HG02623 (cell line): ENCODE measurements at regions not wholly inside any gene's neighbourhood (a gene's known extent, or its start where the extent isn't known, plus 50 kb on each side); places are given as distances from the start of the nearest gene placed in this dataset.

Experiments used
- ATAC-seq: cut with Tn5 transposase; IDR thresholded peaks from one replicate; pipeline ENCODE4 v1.9.1; 2021; ENCODE audit warnings: moderate library complexity; ENCODE audit not compliant: unreplicated experiment

- ATAC-seq = no peak
Measured at GRCh38 chr5:92471861-92472260, 1088.7 kb upstream of the ARRDC3 start.

- no peak for ATAC-seq
Measured at GRCh38 chr5:92470770-92471169, 1087.7 kb upstream of the ARRDC3 start.

- ATAC-seq = no peak
Measured at GRCh38 chr5:92468295-92468694, 1085.2 kb upstream of the ARRDC3 start.

- ATAC-seq = no peak
Measured at GRCh38 chr5:92467695-92468094, 1084.6 kb upstream of the ARRDC3 start.

DNA sequence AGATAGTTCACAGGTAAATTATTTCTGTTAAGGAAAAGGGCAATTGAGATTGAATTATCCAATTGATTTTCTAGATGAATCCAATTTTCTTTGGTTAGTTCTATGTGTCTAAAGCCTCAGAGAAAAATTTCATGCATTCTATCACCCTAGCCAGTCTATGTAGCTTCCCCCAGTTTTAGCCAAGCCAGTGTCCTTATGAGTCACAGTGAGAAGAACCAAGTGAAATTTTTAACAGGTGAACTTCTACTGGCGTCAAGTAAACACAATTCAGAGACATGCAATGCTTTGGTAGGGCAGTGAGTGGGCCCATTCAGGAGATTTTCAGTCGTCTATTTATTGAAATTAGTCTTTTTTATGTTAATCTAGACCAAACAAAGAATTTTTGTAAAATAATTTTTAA is 1077.4 kb upstream of the ARRDC3 start:
- no peak for ATAC-seq

DNA sequence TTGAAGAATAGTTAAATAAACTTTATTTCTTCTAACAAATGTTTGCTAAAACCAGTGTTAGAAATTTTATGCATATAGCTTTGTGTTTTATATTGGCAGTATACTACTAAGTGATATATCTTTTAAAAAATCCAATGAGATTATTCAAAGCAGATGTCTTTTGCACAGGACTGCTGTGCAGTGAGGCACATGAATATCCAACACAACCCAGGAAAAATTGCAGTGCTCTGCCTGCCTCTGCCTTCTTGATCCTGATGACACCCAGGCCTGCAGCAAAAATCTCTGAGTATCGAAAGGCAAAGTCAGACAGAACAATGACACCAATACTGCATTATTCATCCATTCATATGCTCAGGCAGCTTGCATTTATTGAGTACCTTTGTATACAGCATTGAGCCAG is 1076.5 kb upstream of the ARRDC3 start:
- no peak for ATAC-seq

DNA sequence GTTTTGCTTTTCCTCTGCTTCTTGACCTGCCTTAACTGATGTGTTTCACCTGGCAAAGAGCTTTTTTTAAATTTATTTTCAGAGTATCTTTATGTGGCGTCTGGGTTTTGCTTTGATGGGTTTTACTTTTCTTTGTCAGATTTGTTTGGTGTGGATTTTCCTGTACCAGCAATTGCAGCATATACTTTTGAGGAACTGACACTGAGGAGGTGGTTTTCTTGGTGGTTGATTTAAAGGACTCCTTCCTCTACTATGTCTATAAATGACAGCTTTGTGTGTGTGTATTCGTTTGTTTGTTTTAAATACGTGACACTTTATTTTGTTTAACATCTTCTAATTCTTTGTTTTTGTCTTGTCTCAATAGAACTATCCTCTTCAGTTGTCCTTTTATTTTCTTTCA is 1071.9 kb upstream of the ARRDC3 start:
- peak; percentile 99 for ATAC-seq

DNA sequence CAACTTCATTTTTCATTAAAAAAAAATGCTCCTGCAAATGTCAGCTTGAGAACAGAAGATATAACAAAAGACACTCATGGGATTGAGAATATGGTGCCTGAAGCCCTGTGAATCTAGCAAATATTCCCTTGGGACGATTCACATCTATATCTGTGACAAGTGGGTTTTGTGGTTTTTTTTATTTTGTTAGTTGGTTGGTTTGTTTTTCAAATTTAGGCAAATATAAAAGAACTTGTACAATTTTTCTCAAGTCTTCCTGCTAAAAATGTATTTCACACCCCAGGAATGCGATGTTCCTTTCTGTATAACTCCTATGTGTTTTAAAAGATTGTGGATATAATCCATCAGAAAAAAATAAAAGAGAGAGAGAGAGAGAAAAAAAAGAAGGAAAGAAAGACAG is 1061.8 kb upstream of the ARRDC3 start:
- ATAC-seq = no peak

DNA sequence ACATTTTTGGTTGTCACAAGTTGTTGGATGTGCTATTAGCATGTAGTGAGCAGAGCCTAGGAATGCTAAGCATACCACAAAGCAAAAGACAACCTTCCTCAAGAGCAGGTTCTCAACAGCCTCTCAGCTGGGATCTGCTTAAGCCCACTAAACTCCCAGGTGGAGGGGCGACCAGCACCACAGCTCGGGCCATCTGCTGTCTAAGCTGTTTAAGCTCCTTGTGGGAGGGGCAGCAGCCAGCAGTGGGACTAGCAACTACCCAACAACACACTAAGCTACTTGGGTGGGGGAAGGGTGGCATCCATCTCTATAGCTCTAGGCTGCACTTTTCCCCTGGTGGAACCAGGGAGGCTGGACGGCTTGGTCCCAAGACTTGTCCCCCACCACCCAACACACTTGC is 1052.7 kb upstream of the ARRDC3 start:
- ATAC-seq = no peak

DNA sequence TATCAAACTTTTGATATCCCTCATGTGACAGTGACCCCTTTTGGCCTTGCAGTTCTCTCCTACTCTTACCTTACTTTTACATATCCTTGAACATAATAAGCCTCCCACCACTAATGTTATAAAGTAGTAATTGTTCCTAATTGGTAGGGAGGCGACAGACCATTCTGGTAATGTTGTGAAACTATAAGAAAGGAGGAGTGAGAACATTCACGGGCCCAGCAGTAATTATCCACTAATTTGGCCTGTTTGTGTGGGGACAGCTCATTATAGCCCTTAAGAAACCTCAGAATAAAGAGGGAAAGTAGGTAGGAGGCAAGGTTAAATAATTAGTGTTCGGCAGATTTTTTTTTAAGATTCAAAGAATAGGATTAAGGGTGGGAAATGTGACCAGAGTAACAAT is 1046.5 kb upstream of the ARRDC3 start:
- no peak for ATAC-seq

GRCh38 chr5:92428415-92428814 is 1045.3 kb upstream of the ARRDC3 start:
- no peak for ATAC-seq

DNA sequence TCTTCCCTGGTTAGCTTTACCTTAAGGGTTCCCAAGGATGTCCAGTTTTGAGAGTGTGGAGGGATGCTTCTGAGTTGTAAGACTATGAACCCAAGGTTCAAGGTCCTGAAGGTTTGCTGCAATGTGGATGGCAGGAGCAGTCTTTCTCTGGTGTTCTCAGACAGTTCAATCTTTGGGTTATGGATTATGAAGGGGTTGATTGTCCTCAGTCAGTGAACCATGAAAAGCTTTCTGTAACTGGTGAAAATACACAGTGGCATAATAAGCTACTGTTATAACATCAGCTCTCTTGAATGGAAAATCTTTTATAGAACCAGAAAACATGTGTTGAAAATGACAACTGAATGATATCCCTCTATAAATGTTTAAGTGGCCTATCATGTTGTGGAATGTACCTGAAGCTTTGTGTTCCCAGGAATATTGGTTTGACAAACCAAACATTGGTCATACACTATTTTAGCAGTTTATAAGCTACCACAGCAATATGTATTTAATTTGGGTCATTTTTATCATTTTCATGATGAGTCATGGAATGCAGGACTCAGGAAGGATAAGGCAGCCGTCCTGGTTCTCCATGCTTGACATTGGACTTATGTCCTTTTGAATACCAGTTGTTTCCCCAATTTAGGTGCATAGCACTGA is 1041.8 kb upstream of the ARRDC3 start:
- no peak for ATAC-seq

- no peak for ATAC-seq
Measured at GRCh38 chr5:92421942-92422341, 1038.8 kb upstream of the ARRDC3 start.

GRCh38 chr5:92421196-92421595 is 1038.1 kb upstream of the ARRDC3 start:
- ATAC-seq = no peak

DNA sequence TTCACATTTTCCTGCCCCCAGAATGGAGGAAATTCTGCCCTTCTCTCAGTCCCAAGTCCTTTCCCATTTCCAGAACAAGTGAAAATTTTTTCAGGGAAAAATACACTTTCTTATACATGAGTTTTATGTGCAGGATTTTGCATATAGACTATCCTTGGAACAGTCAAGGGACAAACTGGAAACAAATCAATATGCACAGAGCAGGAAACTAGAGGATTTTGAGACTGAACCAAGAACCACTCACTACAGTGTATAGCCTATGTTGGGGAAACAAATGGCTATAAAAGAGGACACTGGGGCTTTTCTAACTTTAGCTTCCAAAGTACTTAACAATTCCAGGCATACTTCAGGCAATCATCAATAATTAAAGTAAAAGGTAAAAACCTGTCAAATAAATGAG is 1036.1 kb upstream of the ARRDC3 start:
- no peak for ATAC-seq

GRCh38 chr5:92418341-92418740 is 1035.2 kb upstream of the ARRDC3 start:
- no peak for ATAC-seq

DNA sequence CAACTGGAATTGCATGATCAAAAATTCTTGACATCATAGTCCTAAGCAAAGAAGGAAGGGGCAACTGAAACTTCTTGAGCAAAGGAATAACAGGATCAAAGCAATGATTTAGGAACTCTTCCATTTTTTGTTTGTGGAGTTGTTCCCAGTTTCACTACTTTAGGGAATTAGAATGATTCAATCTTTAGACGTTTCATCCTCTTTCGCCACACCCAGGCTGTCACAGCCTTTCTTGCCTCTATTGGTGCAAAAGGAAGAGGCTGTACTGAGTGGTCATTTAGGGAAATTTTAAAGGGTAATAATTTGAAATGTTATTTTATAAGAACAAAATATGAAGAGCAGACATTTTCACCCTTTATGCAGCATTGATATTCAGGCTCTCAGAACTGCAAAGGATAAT is 1026.0 kb upstream of the ARRDC3 start:
- no peak for ATAC-seq

- ATAC-seq = no peak
Measured at GRCh38 chr5:92402956-92403702, 1020.0 kb upstream of the ARRDC3 start.

GRCh38 chr5:92402045-92402444 is 1018.9 kb upstream of the ARRDC3 start:
- ATAC-seq = no peak

DNA sequence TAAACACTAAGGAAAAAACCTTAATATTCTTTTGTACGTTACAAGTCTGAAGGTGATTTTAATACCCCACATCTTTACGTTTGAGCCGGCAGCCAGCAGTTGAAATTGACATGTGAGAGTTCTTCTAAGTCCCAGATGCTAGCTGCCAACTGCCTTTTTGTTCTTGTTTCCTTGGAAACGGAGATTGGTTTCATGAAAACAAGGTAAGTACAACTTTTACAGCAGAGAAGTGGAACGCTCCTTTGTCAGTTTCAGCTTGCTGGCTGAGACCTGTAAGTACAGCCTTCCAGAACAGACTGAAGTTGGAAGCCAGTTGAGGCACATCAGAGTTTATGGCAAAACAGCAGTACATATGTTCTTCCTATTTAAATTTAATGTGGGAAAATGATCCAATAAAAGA is 1018.4 kb upstream of the ARRDC3 start:
- no peak for ATAC-seq

- no peak for ATAC-seq
Measured at GRCh38 chr5:92394936-92395335, 1011.8 kb upstream of the ARRDC3 start.

GRCh38 chr5:92390657-92391056 is 1007.5 kb upstream of the ARRDC3 start:
- no peak for ATAC-seq
